ENCODE measurements at regions not wholly inside any gene's neighbourhood (a gene's known extent, or its start where the extent isn't known, plus 50 kb on each side); places are given as distances from the start of the nearest gene placed in this dataset.

DNA sequence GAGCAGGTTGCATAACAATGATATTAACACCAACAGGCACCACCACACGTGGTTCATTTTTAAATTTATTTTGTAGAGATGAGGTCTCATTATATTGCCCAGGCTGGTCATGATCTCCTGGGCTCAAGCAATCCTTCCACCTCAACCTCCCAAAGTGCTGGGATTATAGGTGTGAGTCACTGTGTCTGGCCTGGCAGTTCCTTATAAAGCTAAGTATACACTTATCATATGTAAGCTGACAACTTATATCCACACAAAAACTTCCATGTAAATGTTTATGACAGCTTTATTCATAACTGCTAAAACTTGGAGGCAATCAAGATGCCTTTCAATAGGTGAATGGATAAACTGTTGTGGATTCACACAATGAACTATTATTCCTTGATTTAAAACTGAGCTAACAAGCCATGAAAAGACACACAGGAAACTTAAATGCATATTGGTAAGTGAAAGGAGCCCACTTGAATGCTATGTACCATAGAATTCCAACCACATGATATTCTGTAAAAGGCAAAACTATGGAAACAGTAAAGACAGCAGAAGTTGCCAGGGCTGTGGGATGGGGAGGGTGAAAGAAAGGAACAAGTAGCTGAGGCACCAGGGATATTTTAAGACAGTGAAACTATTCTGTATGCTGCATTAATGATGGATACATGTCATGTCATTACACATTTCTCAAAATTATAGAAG is 156.5 kb upstream of the KCNJ18 start:
- TF ChIP-seq, protein P1, sequence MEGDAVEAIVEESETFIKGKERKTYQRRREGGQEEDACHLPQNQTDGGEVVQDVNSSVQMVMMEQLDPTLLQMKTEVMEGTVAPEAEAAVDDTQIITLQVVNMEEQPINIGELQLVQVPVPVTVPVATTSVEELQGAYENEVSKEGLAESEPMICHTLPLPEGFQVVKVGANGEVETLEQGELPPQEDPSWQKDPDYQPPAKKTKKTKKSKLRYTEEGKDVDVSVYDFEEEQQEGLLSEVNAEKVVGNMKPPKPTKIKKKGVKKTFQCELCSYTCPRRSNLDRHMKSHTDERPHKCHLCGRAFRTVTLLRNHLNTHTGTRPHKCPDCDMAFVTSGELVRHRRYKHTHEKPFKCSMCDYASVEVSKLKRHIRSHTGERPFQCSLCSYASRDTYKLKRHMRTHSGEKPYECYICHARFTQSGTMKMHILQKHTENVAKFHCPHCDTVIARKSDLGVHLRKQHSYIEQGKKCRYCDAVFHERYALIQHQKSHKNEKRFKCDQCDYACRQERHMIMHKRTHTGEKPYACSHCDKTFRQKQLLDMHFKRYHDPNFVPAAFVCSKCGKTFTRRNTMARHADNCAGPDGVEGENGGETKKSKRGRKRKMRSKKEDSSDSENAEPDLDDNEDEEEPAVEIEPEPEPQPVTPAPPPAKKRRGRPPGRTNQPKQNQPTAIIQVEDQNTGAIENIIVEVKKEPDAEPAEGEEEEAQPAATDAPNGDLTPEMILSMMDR (IDR thresholded peaks at IDR 0.05) = no peak
- TF ChIP-seq POLR2A (IDR thresholded peaks at IDR 0.05) = no peak

Measured in right lobe of liver (tissue), 4 donors.